Fibroblast of skin of scalp (primary cell): ENCODE measurements at regions not wholly inside any gene's neighbourhood (a gene's known extent, or its start where the extent isn't known, plus 50 kb on each side); places are given as distances from the start of the nearest gene placed in this dataset.
"Not testable (repeated sequence)": the region's sequence is repeated elsewhere in the genome, so short reads cannot be mapped to it uniquely, and the experiment has no call there.

ENCODE experiments used
- DNase-seq: peaks from one replicate; pipeline ENCODE4 v3.0.0-alpha.2; 2013

DNA sequence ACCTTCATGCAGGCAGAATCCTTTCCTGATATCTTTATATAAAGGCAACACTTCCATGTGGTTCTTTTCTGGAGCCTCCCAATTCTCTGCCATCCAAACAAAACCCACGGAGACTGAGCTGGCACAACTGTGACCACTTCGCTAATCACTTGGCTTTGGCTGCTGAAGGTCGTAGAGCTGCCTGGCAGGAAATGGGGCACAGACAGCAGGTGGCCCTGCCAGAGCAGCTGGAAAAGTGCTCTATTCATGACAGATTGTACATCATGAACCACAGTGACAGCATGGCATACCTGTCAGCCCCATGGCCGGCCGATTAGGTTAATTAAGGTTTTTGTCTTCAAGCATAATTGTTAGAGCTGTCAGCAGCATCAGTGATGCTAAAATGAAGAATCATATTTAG, 141.9 kb upstream of the ANKRD55 start:
- DNase-seq, result no peak

DNA sequence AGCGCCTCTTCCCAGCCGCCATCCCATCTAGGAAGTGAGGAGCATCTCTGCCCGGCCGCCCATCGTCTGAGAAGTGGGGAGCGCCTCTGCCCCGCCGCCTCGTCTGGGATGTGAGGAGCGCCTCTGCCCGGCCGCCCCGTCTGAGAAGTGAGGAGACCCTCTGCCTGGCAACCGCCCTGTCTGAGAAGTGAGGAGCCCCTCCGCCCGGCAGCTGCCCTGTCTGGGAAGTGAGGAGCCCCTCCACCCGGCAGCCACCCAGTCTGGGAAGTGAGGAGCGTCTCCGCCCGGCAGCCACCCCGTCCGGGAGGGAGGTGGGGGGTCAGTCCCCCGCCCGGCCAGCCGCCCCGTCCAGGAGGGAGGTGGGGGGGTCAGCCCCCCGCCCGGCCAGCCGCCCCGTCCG, 139.4 kb upstream of the ANKRD55 start:
- not testable (repeated sequence) for DNase-seq

DNA sequence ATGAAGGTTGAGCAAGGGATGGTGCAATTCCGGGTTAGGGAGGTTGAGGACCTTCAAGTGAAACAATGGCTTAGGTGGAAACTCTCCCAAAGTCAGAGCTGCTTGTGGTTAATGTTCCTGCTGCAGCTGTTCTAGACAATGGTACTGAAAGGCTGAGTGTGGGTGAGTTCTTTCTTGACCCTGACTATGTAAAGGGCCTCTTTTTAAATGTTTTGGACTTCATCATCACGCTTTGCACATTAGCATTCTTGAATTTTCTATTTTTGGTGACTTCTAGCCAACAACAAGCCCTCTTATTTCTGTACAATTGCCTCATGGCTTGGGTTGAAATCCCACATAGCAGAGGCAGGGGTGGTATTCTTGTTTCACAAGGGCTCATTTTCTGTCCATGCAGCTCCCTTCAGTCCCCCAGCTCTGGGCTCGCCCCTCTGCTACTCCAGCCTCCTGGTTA, 136.3 kb upstream of the ANKRD55 start:
- DNase-seq, result no peak

DNA sequence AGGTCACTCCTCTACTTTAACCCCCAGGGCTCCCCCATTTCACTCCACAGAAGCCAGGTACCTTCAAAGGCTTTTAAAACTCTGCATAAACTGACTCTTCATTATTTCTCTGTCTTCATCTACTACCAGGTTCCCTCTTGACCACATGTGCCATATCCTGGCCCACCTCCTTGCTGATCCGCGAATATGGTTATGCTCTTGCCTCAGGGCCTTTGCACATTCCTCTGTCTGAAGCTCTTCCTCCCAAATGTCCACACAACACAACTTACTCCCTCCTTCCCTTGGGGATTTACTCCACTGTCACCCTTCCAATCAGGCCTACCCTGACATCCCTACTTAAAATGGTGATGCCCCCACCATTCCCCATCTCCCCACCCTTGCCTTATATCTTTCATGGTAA, 134.6 kb upstream of the ANKRD55 start:
- no peak for DNase-seq

DNA sequence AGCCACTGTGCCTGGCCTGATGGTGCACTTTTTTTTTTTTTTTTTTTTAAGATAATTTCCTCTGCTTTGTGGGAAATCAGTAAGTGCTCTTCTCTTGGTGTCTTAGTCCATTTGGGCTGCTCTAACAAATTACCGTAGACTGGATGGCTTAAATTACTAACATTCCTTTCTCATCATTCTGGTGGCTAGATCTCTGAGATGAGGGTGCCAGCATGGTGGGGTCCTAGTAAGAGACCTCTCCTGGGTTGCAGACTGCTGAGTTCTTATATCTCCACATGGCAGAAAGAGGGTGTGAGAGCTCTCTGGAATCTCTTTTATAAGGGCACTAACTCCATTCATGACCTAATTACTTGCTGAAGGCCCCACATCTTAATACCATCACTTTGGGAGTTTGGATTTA, 133.9 kb upstream of the ANKRD55 start:
- DNase-seq, result no peak

DNA sequence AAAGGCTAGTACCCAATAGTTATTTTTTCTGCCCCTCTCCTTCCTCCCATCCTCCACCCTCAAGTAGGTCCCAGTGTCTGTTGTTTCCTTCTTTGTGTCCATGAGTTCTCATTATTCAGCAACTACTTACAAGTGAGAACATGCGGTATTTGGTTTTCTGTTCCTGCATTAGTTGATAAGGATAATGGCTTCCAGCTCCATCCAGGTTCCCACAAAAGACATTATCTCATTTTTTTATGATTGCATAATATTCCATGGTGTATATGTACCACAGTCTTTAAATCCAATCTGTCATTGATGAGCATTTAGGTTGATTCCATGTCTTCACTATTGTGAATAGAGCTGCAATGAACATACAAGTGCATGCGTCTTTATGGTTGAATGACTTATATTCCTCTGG, 128.3 kb upstream of the ANKRD55 start:
- DNase-seq, result no peak

DNA sequence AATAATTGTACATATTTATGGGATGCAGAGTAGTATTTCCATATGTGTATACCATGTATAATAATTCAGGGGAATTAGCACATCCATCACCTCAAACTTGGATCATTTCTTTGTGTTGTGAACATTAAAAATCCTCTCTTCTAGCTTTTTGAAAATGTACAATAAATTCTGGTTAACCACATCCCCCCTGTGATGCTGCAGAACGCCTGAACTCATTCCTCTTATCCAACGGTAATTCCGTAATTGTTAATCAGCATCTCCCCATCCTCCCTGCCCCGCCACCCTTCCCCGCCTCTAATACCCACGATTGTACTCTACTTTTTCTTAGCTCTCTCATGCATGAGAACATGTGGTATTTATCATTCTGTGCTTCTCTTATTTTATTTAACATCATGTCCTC, 127.7 kb upstream of the ANKRD55 start:
- peak; percentile 81 for DNase-seq

DNA sequence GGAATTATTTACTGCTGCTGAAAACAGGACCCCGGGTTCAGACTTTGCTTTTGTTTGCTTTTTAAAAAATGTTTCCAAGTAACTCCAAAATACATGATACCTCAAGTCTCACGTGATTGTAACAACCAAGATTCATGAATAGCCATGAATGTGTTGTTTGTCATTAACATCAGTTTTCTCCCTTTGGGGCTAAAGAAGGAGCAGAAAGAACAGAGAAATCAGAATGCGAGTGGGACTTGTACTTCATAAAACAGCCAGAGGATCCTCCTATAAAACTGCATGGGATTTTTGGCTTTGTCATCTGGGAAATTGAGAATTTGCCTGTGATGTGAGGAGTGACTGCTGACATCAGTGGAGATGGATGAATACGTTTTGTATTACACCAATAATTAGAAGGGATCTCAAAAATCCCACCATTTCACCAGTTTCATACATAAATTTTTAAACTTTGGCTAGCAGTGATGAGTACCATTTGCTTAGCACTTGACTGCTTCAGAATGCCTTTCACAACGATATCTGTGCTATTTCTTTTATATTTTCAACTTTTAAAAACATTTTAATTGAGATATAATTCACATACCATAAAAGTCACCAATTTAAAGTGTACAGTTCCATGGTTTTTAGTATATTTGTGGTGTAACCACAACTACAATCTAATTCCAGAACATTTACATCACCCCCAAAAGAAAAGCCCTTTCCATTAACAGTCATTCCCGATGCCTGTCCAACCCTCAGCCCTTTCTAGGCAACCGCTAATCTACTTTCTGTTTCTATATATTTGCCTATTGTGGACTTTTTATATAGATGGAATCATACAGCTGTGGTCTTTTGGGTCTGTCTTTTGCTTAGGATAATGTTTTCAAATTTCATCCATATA, 126.9 kb upstream of the ANKRD55 start:
- peak; percentile 81 for DNase-seq

DNA sequence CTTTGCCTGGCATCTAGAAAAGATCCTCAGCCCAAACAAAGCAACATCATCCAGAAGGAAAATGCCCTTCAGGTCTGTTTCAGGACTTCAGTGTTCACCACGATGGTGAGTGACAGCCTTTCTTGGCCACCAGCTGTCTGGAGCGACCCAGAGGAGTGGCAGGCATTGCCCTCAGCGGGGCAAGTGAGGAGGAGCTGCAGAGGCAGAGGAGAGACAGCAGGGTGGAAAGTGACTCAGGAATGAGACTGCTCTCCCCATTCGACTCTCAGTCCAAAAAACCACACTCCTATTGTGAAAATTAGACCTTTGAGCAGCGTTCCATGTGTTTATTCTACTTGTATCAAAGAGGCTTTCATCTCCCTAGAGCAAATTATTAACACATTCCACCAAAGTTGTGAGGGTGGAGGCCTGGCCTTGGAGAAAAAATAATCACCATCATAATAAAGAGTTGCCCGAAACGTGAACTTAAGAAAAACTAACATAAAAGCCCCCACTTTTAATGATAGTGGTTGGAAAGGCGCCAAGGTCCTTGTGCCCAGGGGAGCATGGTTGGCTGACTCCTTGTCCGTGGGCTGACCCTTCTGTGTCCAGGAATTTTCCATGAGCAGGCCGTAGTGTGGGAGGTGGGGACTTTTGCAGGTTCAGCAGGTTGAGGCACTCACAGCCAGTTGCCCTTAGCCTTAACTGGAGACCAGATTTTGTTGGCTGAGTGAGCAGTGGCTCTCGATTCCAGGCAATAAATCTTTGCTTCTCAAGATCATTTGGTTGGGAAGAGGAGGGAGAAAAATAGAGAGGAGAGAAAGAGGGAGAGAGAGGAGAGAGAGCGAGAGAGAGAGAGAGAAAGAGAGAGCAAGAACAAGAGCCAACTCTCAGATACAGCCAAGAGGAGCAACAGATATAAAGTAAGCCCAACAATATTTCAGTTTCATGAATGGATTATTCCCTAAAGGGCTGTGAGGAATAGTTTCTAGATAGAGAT, 125.9 kb upstream of the ANKRD55 start:
- peak; percentile 36 for DNase-seq

DNA sequence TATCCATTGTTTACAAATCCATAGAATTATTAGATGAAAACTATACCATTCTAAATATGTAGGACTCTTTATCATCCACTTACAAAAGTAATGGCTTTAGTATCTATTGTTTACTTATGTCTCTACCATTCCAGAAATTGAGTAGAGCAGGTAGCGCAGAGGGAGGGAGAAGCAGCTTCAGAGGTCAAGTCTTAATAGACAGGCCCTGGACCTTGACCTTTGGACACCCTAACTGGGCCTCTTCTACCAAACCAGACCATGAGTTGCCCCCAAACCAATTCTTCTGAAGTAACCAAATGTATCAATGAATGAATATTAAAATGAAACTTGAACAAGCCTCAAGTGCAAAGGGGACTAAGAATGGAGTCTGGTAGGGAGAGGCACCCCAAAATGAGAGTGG, 124.9 kb upstream of the ANKRD55 start:
- DNase-seq, result no peak

DNA sequence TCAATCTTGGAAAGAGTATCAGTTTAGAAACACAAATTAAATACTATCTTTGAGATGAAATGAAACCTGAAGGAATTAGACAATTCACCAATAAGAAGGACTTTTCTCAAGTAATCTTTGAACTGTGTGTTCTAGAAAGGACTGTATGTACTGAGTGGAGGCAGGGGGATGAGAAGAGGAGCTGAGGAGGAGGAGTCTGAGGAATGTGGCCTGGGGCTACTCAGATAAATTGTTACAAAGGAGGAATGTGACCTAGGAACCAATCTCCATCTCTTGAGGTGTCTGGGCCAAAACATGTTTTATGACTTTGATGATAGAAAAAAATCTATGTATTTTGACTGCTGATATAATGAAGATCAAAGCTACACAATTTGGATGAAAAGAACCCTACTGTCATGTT, 124.3 kb upstream of the ANKRD55 start:
- DNase-seq, result no peak

DNA sequence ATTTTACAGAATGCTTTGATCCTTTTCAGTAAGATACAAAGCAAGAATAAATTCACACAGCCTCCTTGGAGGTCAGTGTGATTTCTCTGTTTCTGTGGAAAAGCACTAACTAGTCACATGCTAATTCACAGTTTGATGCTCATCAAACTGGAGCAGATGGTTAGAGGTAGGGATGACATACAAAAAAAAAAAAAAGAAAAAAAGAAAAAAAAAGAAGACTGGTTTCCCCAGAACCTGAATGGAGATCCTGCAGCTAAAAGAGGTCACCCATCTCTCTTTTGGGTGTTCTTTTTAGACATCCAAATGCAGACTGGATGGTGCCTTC, 123.7 kb upstream of the ANKRD55 start:
- DNase-seq, result no peak

DNA sequence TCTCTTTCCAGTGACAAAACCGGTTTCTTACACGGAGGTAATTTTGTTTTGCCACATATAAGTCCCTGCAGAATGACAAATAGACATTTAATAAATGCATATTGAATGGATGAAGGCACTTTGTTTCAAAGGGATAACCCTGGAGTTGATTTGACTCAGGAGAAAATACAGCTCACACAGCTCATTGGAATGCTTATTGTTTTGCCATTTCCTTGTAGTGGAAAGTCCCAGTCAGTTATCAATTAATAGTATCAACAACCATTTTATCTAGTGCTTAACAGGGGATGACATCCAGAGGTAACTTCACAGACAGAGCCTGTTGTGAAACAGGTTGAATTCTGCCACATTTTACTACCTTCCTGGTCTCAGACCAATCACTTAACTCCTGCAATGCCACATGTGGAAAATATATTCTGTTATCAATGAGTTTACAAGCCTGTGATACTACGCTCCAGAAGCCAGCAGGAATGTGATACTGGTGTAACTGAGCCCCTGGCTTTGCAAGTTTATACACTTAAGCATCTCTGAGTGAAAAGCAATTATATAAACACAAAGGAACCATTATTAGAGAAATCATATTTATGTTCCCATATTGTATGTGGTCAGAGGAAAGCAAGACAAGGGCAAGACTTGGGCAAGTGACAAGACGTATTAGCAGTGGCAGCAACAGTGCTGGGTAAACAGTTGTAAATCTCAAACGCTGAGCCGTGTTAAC, 123.1 kb upstream of the ANKRD55 start:
- DNase-seq, result no peak

DNA sequence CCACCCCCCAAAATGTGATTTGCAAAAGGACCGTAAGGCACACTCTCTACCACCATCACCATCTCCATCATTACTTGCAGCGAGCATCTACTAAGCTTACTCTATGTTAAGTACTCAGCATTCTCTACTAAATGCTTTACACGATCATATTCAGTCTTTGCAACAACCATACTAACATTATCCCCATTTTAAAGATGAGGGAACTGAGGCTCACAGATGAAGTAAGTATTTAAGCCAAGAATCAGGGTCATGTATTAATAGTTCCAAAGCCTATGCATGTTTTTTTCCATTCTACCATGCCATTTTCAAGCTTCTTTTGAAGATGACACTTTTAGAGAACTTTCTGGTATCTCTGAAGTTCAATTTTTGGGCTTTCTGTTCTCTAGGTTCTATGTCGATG, 121.7 kb upstream of the ANKRD55 start:
- DNase-seq, result no peak

DNA sequence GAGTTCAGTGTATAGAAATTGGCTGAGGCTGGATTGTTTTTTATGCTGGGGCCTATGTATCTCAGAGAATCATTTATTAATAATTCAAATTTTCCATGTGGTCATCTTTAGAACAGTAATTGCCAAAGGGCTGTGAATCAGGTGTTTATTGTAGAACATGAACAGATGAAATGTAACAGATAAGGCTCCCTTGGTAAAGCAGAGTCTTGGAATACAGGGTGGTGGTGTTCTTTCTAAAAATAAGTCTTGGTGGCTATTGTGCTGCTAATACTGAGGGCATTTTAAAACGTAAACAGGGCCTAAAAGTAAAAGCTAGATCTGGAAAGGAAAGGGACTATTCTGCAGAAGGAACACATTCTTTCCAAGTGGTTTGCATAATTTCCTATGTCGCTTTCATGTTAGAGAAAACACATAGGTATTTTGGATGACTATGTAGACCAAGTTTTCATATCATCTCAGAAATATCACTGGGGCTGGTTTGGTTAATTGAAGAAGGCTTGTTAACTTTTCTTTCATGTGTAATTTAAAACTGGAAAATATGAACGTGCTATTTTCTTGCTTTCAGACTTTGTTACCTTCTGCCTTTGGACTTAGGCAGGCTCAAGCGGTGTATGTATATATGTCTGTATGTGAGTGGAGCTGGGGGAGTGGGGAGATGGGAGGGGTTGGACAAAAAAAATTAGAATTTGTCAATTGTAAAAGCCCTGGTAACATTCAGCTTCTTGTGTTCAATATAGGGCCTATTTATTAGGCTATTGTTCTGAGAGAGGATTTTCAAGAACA, 119.9 kb upstream of the ANKRD55 start:
- no peak for DNase-seq

DNA sequence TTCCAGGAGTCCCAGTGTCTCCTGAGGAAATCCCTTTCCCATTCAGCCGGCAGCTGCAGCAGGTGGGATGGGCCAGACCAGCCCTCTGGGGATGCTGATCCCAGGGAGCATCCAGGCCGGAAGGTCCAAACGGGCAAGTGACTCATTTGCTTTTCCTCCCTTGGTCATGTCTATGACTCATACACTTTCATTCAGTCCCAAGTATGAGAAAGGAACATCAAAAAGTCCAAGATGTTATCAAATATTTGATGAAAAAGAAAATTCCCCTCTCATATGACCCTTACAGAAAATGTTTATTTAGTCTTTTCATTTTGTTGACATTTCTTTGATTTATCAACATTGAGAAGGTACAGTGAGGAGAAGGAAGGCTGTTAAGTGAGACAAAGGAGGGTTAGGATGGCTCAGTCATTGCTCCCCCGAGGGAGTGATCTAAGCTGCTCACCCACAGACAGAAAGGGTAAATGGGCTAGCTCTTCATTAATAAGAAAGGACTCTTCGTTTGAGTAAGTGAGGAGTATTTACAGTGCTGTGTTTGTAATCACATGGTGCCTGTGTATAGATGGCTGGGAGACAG, 117.6 kb upstream of the ANKRD55 start:
- peak; percentile 80 for DNase-seq

DNA sequence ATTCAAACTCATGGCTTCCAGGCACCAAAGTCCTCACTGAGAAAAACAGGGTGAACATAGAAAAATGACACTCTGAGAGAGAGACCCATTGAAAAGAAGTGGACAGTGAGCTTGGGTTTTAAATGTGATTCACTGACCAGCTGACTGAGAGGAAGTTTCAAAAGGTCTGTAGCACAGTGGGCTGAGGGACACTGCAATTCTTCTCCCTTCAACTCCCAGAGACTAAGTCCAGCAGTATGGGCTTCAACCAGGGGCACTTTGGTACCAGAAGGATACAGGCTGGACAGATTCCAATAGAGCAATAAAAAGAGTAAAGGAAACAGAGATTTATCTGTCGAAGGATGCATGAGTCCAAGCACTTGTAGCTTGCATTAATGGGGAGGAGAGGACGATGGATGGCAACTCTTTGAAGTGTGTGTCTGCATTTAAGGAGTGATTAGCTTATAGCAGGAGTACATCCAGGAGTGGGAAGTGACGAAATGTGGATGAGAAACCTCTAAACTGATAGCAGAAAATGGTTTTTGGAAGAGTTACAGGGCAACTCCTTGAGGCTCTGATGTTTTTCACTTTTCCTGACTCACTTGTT, 117.0 kb upstream of the ANKRD55 start:
- no peak for DNase-seq

DNA sequence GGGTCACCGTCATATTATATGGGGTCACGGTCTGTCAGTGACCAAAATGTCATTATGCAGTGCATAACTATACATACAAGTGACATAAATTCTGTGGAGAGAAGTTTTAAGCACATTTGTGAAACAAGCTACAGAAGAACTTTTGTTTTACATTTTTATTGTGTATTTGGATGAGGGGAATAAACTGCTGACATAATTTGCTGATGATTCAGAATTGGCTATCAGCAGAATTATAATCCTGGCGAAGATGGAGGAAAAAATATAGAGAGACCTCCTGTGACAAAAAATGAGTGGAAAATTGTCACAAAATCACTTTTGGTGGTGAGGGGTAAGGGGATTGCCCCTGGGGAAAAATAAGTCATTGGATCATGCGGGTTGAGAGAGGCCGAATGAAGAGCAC, 116.3 kb upstream of the ANKRD55 start:
- DNase-seq, result no peak

DNA sequence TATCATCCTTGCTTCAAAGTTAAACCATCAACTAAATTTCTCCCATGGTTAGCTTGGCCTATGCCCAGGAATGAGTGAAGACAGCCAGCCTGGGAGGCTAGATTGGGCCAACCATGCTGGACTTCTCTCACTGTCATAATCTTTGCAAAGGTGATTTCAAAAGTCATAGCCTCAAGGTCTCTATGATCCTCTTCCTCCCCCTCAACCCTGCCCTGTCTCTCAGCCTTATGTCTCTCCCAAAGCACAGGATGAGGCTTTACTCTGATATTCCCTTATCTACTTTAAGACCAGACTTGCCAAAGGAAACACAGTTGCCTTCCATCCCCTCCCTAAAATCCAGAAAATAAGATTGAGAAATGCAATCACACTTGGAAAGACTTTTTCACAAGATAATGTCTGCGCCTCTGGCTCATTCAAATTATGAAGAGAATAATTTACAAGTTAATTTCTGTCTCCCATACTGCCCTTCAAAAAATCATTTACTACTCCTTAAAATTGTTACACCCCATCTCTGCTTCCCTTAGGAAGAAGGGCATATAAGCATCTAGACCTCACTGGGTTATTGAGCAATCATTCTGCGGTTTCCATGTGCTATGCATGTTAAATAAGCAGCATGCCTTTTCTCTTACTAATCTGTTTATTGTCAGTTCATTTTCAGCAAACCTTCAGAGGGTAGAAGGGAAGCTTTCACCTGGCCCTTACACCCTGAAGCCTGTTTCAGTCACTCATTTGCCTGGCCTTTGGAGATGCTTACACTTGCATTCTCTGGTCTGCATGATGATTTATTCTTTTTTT, 113.8 kb upstream of the ANKRD55 start:
- DNase-seq, result peak; percentile 91

DNA sequence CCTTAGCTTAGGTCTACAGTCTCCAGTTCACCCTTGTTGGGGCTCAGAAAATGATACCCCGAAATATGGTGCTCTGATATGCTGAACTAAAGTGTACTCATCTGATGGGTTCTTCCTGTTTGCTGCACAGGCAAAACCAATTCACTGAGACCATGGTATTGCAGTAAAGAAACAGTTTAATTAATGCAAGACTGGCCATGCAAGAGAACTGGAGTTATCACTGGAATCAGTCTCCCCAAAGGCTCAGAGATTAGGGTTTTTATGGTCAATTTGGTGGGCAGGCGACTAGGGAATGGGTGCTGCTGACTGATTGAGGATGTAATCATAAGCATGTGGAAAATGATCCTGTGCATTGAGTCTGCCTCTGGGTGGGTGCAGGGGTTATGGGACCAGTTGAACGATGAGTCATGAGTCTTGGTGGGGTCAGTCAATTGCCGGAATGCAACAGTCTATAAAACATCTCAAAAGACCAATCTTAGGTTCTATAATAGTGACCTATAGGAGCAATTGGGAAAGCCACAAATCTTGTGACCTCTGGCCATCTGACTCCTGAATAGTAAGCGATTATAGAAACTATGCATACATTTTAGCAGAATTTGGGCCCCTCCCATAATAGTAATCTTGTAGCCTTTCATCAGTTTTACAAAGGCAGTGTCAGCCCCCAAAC, 113.0 kb upstream of the ANKRD55 start:
- no peak for DNase-seq
